H1 (cell line): ENCODE measurements at regions not wholly inside any gene's neighbourhood (a gene's known extent, or its start where the extent isn't known, plus 50 kb on each side); places are given as distances from the start of the nearest gene placed in this dataset.

Experiments
- CTCF ChIA-PET: fragments of 300-600 bp; sonication (Branson Sonifier 250); formaldehyde crosslinking; loops from one replicate; lab custom pipeline; 2021; ENCODE audit not compliant: partially characterized antibody; lab: Charles Lee
- POLR2A ChIA-PET: fragments of 300-600 bp; sonication (Branson Sonifier 250); formaldehyde crosslinking; loops from one replicate; lab custom pipeline; 2021; ENCODE audit warnings: inconsistent platforms; ENCODE audit not compliant: partially characterized antibody; lab: Charles Lee
- DNase-seq, 2 experiments: peaks; one replicate each; pipeline versions ENCODE4 v3.0.0 to v3.0.0-alpha.2; 2010 to 2022; ENCODE audit warnings: low spot score in 2 of 2, low read depth in 1 of 2, mixed read lengths in 1 of 2
- FAIRE-seq: peaks from 2 replicates; lab custom pipeline; 2011; peaks lifted over from hg19 to GRCh38; lab: Jason Lieb, UNC
- H2AFZ ChIP-seq: 2 replicates; pipeline ENCODE4 v1.8.1; 2012; ENCODE audit warnings: low read length, inconsistent platforms
- H2AK5ac ChIP-seq: 2 replicates; pipeline ENCODE4 v1.6.1; 2013; ENCODE audit warnings: low read depth, low read length
- H2BK120ac ChIP-seq: replicated peaks from 2 replicates; pipeline ENCODE3; 2013; ENCODE audit warnings: low read depth, low read length, inconsistent platforms
- H2BK12ac ChIP-seq: 2 replicates; pipeline ENCODE4 v1.6.1; 2013; ENCODE audit warnings: low read depth, low read length
- H2BK15ac ChIP-seq: 2 replicates; pipeline ENCODE4 v1.6.1; 2013; ENCODE audit warnings: low read length
- H2BK20ac ChIP-seq: 2 replicates; pipeline ENCODE4 v1.6.1; 2013; ENCODE audit warnings: low read length
- H2BK5ac ChIP-seq: 2 replicates; pipeline ENCODE4 v1.6.1; 2013; ENCODE audit warnings: low read depth, low read length
- H3K14ac ChIP-seq: 2 replicates; pipeline ENCODE4 v1.6.1; 2013; ENCODE audit warnings: inconsistent platforms; ENCODE audit not compliant: insufficient read length
- H3K18ac ChIP-seq: 2 replicates; pipeline ENCODE4 v1.6.1; 2013; ENCODE audit warnings: low read length; ENCODE audit errors: extremely low read depth
- H3K23ac ChIP-seq: 2 replicates; pipeline ENCODE4 v1.6.1; 2013; ENCODE audit warnings: inconsistent platforms; ENCODE audit not compliant: insufficient read length
- H3K23me2 ChIP-seq: 2 replicates; pipeline ENCODE4 v1.6.1; 2013; ENCODE audit warnings: low read depth, low read length
- H3K27ac ChIP-seq: 2 replicates; pipeline ENCODE4 v1.6.1; 2011; ENCODE audit warnings: low read depth, low read length, inconsistent platforms
- H3K27me3 ChIP-seq, 4 experiments: replicated peaks in 1 of 4; 1 replicate in 1 of 4; 2 replicates in 3 of 4; pipeline versions ENCODE4 v1.6.1 to v1.8.1; 2011 to 2013; ENCODE audit warnings: low read length in 3 of 4, mild to moderate bottlenecking in 3 of 4, inconsistent platforms in 2 of 4, mixed read lengths in 2 of 4, moderate library complexity in 1 of 4; ENCODE audit not compliant: control insufficient read depth in 3 of 4, insufficient read depth in 3 of 4; ENCODE audit errors: extremely low read depth in 1 of 4
- H3K36me3 ChIP-seq, 4 experiments: 2 replicates each; pipeline versions ENCODE4 v1.6.1 to v1.8.1; 2011 to 2013; ENCODE audit warnings: mild to moderate bottlenecking in 4 of 4, low read length in 3 of 4, moderate library complexity in 2 of 4, control low read depth in 1 of 4, inconsistent platforms in 1 of 4; ENCODE audit not compliant: insufficient read depth in 4 of 4, control insufficient read depth in 2 of 4
- H3K4ac ChIP-seq: replicated peaks from 2 replicates; pipeline ENCODE3; 2013; ENCODE audit warnings: low read length, low read depth, mixed read lengths, inconsistent platforms; ENCODE audit not compliant: insufficient read length
- H3K4me1 ChIP-seq, 4 experiments: replicated peaks in 1 of 4; 1 replicate in 1 of 4; 2 replicates in 3 of 4; pipeline versions ENCODE4 v1.6.1 to v1.8.1; 2011 to 2013; ENCODE audit warnings: low read length in 3 of 4, inconsistent platforms in 2 of 4, mixed read lengths in 1 of 4; ENCODE audit not compliant: insufficient read depth in 4 of 4, control insufficient read depth in 3 of 4
- H3K4me2 ChIP-seq, 2 experiments: 2 replicates each; pipeline versions ENCODE4 v1.6.1 to v1.8.1; 2011 to 2013; ENCODE audit warnings: low read depth in 2 of 2, low read length in 2 of 2, control low read depth in 1 of 2, inconsistent platforms in 1 of 2, mild to moderate bottlenecking in 1 of 2; ENCODE audit not compliant: insufficient read depth in 1 of 2
- H3K4me3 ChIP-seq, 4 experiments: fragments of 200-600, 300-600 bp in 1 of 4; sonication (generic), shearing (Covaris generic), sonication (Bioruptor Twin) in 1 of 4; 2 replicates each; pipeline versions ENCODE4 v1.5.1 to v1.8.1; 2011 to 2016; ENCODE audit warnings: low read length in 4 of 4, low read depth in 3 of 4, control low read depth in 2 of 4, inconsistent platforms in 2 of 4, mild to moderate bottlenecking in 2 of 4, mixed read lengths in 1 of 4, moderate library complexity in 1 of 4; ENCODE audit not compliant: insufficient read depth in 2 of 4; ENCODE audit errors: extremely low read depth in 1 of 4
- H3K56ac ChIP-seq: replicated peaks from 2 replicates; pipeline ENCODE3; 2013; ENCODE audit warnings: low read depth, mild to moderate bottlenecking, mixed read lengths, low read length, inconsistent platforms; ENCODE audit not compliant: insufficient read length
- H3K79me1 ChIP-seq: 2 replicates; pipeline ENCODE4 v1.6.1; 2013; ENCODE audit warnings: low read depth, low read length, control low read depth
- H3K79me2 ChIP-seq, 2 experiments: 2 replicates each; pipeline versions ENCODE4 v1.6.1 to v1.8.1; 2012 to 2013; ENCODE audit warnings: low read length in 2 of 2, mild to moderate bottlenecking in 2 of 2, inconsistent platforms in 1 of 2; ENCODE audit not compliant: insufficient read depth in 2 of 2, control insufficient read depth in 1 of 2
- H3K9ac ChIP-seq, 4 experiments: replicated peaks in 1 of 4; 1 replicate in 1 of 4; 2 replicates in 3 of 4; pipeline versions ENCODE4 v1.6.1 to v1.8.1; 2011 to 2013; ENCODE audit warnings: low read depth in 3 of 4, low read length in 3 of 4, control low read depth in 2 of 4, mild to moderate bottlenecking in 2 of 4, moderate library complexity in 2 of 4, inconsistent platforms in 1 of 4; ENCODE audit errors: extremely low read depth in 1 of 4
- H3K9me3 ChIP-seq, 2 experiments: 2 replicates each; pipeline versions ENCODE4 v1.6.1 to v1.8.1; 2012 to 2013; ENCODE audit warnings: mild to moderate bottlenecking in 2 of 2, moderate library complexity in 2 of 2, control low read depth in 1 of 2, inconsistent platforms in 1 of 2, low read depth in 1 of 2, low read length in 1 of 2, mixed read lengths in 1 of 2; ENCODE audit not compliant: insufficient read depth in 2 of 2
- H4K20me1 ChIP-seq, 2 experiments: replicated peaks in 1 of 2; 2 replicates each; pipeline versions ENCODE3 to v1.8.1; 2011 to 2013; ENCODE audit warnings: inconsistent platforms in 2 of 2, low read length in 2 of 2, mild to moderate bottlenecking in 1 of 2; ENCODE audit not compliant: insufficient read depth in 2 of 2, control insufficient read depth in 1 of 2
- H4K5ac ChIP-seq: 2 replicates; pipeline ENCODE4 v1.6.1; 2013; ENCODE audit warnings: low read length, low read depth, mixed read lengths, inconsistent platforms; ENCODE audit not compliant: insufficient read length
- H4K8ac ChIP-seq: 2 replicates; pipeline ENCODE4 v1.8.0; 2013; ENCODE audit warnings: mild to moderate bottlenecking, moderate library complexity, low read length, inconsistent platforms; ENCODE audit not compliant: insufficient read depth; ENCODE audit errors: extremely low read depth
- H4K91ac ChIP-seq: replicated peaks from 2 replicates; pipeline ENCODE3; 2013; ENCODE audit warnings: low read length, mixed read lengths, inconsistent platforms; ENCODE audit not compliant: insufficient read length
- CTBP2 ChIP-seq: IDR thresholded peaks from 2 replicates; pipeline ENCODE4 v1.7.0; 2011; ENCODE audit warnings: borderline replicate concordance, mild to moderate bottlenecking, moderate library complexity, mixed read lengths, low read length; ENCODE audit not compliant: insufficient read depth, insufficient read length
- SIN3A ChIP-seq, 2 experiments: IDR thresholded peaks in 1 of 2; conservative IDR thresholded peaks in 1 of 2; 2 replicates each; pipeline ENCODE4 v1.6.1; 2011 to 2012; ENCODE audit warnings: low read length in 2 of 2, improper control_type of control experiment in 1 of 2, low read depth in 1 of 2, mild to moderate bottlenecking in 1 of 2
- WGBS, 2 experiments: shearing (Covaris generic) in 1 of 2; methylation state at CpG; one replicate each; pipeline versions ENCODE4 v1.1.6 to v1.1.7; 2013 to 2015; ENCODE audit warnings: low lambda C conversion rate in 2 of 2, mixed read lengths in 2 of 2, inconsistent platforms in 1 of 2, low coverage in 1 of 2, missing lambda C conversion rate in 1 of 2; ENCODE audit not compliant: insufficient replicate concordance in 2 of 2, insufficient coverage in 1 of 2, insufficient read length in 1 of 2; ENCODE audit errors: extremely low coverage in 1 of 2, missing lambda C conversion rate in 1 of 2; 5-methylcytosine and 5-hydroxymethylcytosine counted together

DNA sequence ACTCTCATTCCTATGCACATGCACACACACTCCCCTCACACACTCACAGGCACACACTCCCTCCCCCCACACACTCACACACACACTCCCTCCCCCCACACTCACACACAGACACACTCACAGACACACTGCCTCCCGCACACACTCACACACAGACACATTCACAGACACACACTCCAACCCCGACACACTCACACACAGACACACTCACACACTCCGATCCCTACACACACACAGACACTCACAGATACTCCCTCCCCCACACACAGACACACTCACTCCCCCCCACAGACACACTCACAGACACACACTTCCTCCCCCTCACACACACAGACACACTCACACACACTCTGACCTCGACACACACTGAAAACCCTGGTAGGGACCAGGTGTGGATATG, 176.2 kb downstream of the TFAP2C start:
- Histone ChIP-seq H2BK20ac (peak overlapping the region; percentile 100), H3K79me1 (no peaks in the 10 kb centered on the region; the same call in 1 of the 2 replicates), H3K4me1 (peaks cover 8 to 32% (median 11%) of the 10 kb centered on the region in 4 experiments), H3K23me2 (peaks cover 9% of the 10 kb centered on the region), H3K23ac (peak overlapping the region; percentile 6), H4K20me1 (peaks cover 0 to 5% of the 10 kb centered on the region in 2 experiments), H2AK5ac (peak overlapping the region; percentile 100), H3K4me2 (peak overlapping the region in 1 of 2 experiments; percentile 19; a peak in 1 of 4 replicates), H3K79me2 (no peaks in the 10 kb centered on the region), H4K91ac (peak overlapping the region; percentile 83), H3K4ac (peak overlapping the region; percentile 94), H2BK15ac (peak overlapping the region; percentile 99), H3K56ac (peak overlapping the region; percentile 23), H3K9ac (peak overlapping the region in 1 of 4 experiments; percentile 37; a peak in 1 of 7 replicates), H4K8ac (0 out of 2 replicates have a peak overlapping the region, but pooled peaks have one; percentile 25), H2BK120ac (peak overlapping the region; percentile 92), H3K36me3 (no peaks in the 10 kb centered on the region), H2BK12ac (peak overlapping the region; percentile 100), H3K27me3 (peaks cover 0 to 14% (median 0%) of the 10 kb centered on the region in 4 experiments; a peak in 3 of 7 replicates), H4K5ac (peak overlapping the region; percentile 7), H3K9me3 (no peaks in the 10 kb centered on the region), H2BK5ac (peak overlapping the region; percentile 92), H3K4me3 (no peak overlapping the region), H3K27ac (0 out of 2 replicates have a peak overlapping the region, but pooled peaks have one; percentile 55), H3K14ac (peak overlapping the region; percentile 7), H2AFZ (no peak overlapping the region), H3K18ac (peak overlapping the region; percentile 80)
- FAIRE-seq (no peak), DNase-seq (no peak)
- WGBS, 2 experiments, result 73% methylated on average over 4 of the region's 4 CpGs; no CpG with 5 or more reads in 1 of the 2 experiments
- no peak for TF ChIP-seq CTBP2
- TF ChIP-seq SIN3A (conservative IDR thresholded peaks at IDR 0.05 in 1 of 2, IDR thresholded peaks at IDR 0.05 in 1 of 2; ENCODE audit: low read depth in 1 of 2, low read length in 2 of 2), result no peak
- CTCF ChIA-PET, result interaction anchor here (0.6 kb wide), 1 partner anchor 388 kb away, joined by 4 read pairs; no protein-coding TSS in a partner anchor
- POLR2A ChIA-PET, result interaction anchor here (1.5 kb wide), 1 partner anchor 38 kb away, joined by 3 read pairs; no protein-coding TSS in a partner anchor
